Epidermal melanocyte (primary cell): ENCODE measurements at regions not wholly inside any gene's neighbourhood (a gene's known extent, or its start where the extent isn't known, plus 50 kb on each side); places are given as distances from the start of the nearest gene placed in this dataset.

Experiments
- DNase-seq: peaks from one replicate; pipeline ENCODE4 v3.0.0; 2011; ENCODE audit warnings: low spot score; ENCODE audit not compliant: insufficient read length

- DNase-seq: no peak
Observed at GRCh38 chr1:70888722-70889121, 158.9 kb downstream of the PTGER3 start.

- no peak for DNase-seq
Observed at GRCh38 chr1:70890408-70890807, 157.2 kb downstream of the PTGER3 start.

- no peak for DNase-seq
Observed at GRCh38 chr1:70891051-70891843, 156.4 kb downstream of the PTGER3 start.

- no peak for DNase-seq
Observed at GRCh38 chr1:70892140-70892539, 155.5 kb downstream of the PTGER3 start.

GRCh38 chr1:70892930-70893329 is 154.7 kb downstream of the PTGER3 start:
- DNase-seq: no peak

GRCh38 chr1:70893381-70893780 is 154.2 kb downstream of the PTGER3 start:
- no peak for DNase-seq

- no peak for DNase-seq
Observed at GRCh38 chr1:70895531-70895930, 152.1 kb downstream of the PTGER3 start.

GRCh38 chr1:70896224-70896623 is 151.4 kb downstream of the PTGER3 start:
- DNase-seq: no peak

- DNase-seq: no peak
Observed at GRCh38 chr1:70897273-70897672, 150.3 kb downstream of the PTGER3 start.

- DNase-seq: no peak
Observed at GRCh38 chr1:70899735-70900134, 147.9 kb downstream of the PTGER3 start.

- no peak for DNase-seq
Observed at GRCh38 chr1:70902211-70902610, 145.4 kb downstream of the PTGER3 start.

GRCh38 chr1:70906800-70907199 is 140.8 kb downstream of the PTGER3 start:
- DNase-seq: no peak

GRCh38 chr1:70907563-70908310 is 139.9 kb downstream of the PTGER3 start:
- no peak for DNase-seq

- no peak for DNase-seq
Observed at GRCh38 chr1:70909262-70909822, 138.3 kb downstream of the PTGER3 start.

- DNase-seq: no peak
Observed at GRCh38 chr1:70910013-70910412, 137.6 kb downstream of the PTGER3 start.

GRCh38 chr1:70911861-70912260 is 135.8 kb downstream of the PTGER3 start:
- DNase-seq: no peak

GRCh38 chr1:70914224-70914623 is 133.4 kb downstream of the PTGER3 start:
- no peak for DNase-seq

- no peak for DNase-seq
Observed at GRCh38 chr1:70915258-70916033, 132.2 kb downstream of the PTGER3 start.

- no peak for DNase-seq
Observed at GRCh38 chr1:70916034-70916427, 131.6 kb downstream of the PTGER3 start.

GRCh38 chr1:70919706-70920323 is 127.8 kb downstream of the PTGER3 start:
- no peak for DNase-seq
